H1 (cell line): ENCODE measurements at regions not wholly inside any gene's neighbourhood (a gene's known extent, or its start where the extent isn't known, plus 50 kb on each side); places are given as distances from the start of the nearest gene placed in this dataset.

Source experiments
- CTBP2 ChIP-seq: IDR thresholded peaks from 2 replicates; pipeline ENCODE4 v1.7.0; 2011; ENCODE audit warnings: borderline replicate concordance, mild to moderate bottlenecking, moderate library complexity, mixed read lengths, low read length; ENCODE audit not compliant: insufficient read depth, insufficient read length
- CTCF ChIP-seq, 3 experiments: IDR thresholded peaks; 1 replicate in 2 of 3; 2 replicates in 1 of 3; pipeline versions ENCODE4 v1.5.1 to v1.6.1; 2011; ENCODE audit warnings: low read length in 3 of 3, mild to moderate bottlenecking in 3 of 3, inconsistent platforms in 2 of 3, low read depth in 1 of 3, moderate library complexity in 1 of 3; ENCODE audit not compliant: insufficient read depth in 1 of 3; ENCODE audit errors: control extremely low read depth in 1 of 3
- EP300 ChIP-seq, 2 experiments: IDR thresholded peaks; 1 replicate in 1 of 2; 2 replicates in 1 of 2; pipeline ENCODE4 v1.6.1; 2011 to 2012; ENCODE audit warnings: low read depth in 2 of 2, low read length in 2 of 2, mild to moderate bottlenecking in 2 of 2, borderline replicate concordance in 1 of 2, inconsistent platforms in 1 of 2, moderate library complexity in 1 of 2
- EZH2 ChIP-seq: fragments of 200-600 bp; sonication (generic); IDR thresholded peaks from 2 replicates; pipeline ENCODE4 v1.7.1; 2012; ENCODE audit warnings: low read depth, mild to moderate bottlenecking, moderate library complexity, low read length, inconsistent platforms; ENCODE audit not compliant: severe bottlenecking
- HDAC2 ChIP-seq, 2 experiments: fragments of 300-600 bp in 1 of 2; sonication (generic) in 1 of 2; IDR thresholded peaks; 2 replicates each; pipeline ENCODE4 v1.6.1; 2011 to 2012; ENCODE audit warnings: low read depth in 2 of 2, low read length in 2 of 2, mild to moderate bottlenecking in 2 of 2, moderate library complexity in 2 of 2, borderline replicate concordance in 1 of 2, inconsistent platforms in 1 of 2
- HDAC6 ChIP-seq: IDR thresholded peaks from one replicate; pipeline ENCODE4 v1.7.1; 2012; ENCODE audit warnings: low read depth, mild to moderate bottlenecking, inconsistent platforms, low read length, moderate library complexity
- NANOG ChIP-seq: IDR thresholded peaks from 2 replicates; pipeline ENCODE4 v1.6.1; 2011; ENCODE audit warnings: low read length, low read depth, mild to moderate bottlenecking, inconsistent platforms; ENCODE audit not compliant: insufficient read depth, poor library complexity, severe bottlenecking
- POLR2A ChIP-seq, 2 experiments: IDR thresholded peaks; 1 replicate in 1 of 2; 2 replicates in 1 of 2; pipeline ENCODE4 v1.6.1; 2011; ENCODE audit warnings: low read depth in 2 of 2, low read length in 2 of 2, mild to moderate bottlenecking in 2 of 2; ENCODE audit errors: control extremely low read depth in 1 of 2
- POLR2AphosphoS5 ChIP-seq: IDR thresholded peaks from 2 replicates; pipeline ENCODE4 v1.6.1; 2011; ENCODE audit warnings: low read depth, low read length
- RAD21 ChIP-seq, 2 experiments: IDR thresholded peaks in 1 of 2; conservative IDR thresholded peaks in 1 of 2; 2 replicates each; pipeline ENCODE4 v1.6.1; 2011; ENCODE audit warnings: low read depth in 2 of 2, low read length in 2 of 2, improper control_type of control experiment in 1 of 2, inconsistent platforms in 1 of 2, mild to moderate bottlenecking in 1 of 2, moderate library complexity in 1 of 2
- SP1 ChIP-seq: IDR thresholded peaks from 2 replicates; pipeline ENCODE4 v1.6.1; 2011; ENCODE audit warnings: low read depth, low read length
- YY1 ChIP-seq: IDR thresholded peaks from 2 replicates; pipeline ENCODE4 v1.6.1; 2011; ENCODE audit warnings: low read depth, mild to moderate bottlenecking, low read length

GRCh38 chr2:52079602-52080001 is 1047.7 kb upstream of the NRXN1 start:
- no peak for TF ChIP-seq EZH2
- no peak for TF ChIP-seq CTCF (IDR thresholded peaks at IDR 0.05; ENCODE audit: control extremely low read depth in 1 of 3, insufficient read depth in 1 of 3, low read depth in 1 of 3, low read length in 3 of 3)
- no peak for TF ChIP-seq HDAC2 (IDR thresholded peaks at IDR 0.05; ENCODE audit: borderline replicate concordance in 1 of 2, low read depth in 2 of 2, low read length in 2 of 2)
- TF ChIP-seq EP300 (IDR thresholded peaks at IDR 0.05; ENCODE audit: borderline replicate concordance in 1 of 2, low read depth in 2 of 2, low read length in 2 of 2): no peak
- no peak for TF ChIP-seq RAD21 (IDR thresholded peaks at IDR 0.05 in 1 of 2, conservative IDR thresholded peaks at IDR 0.05 in 1 of 2; ENCODE audit: low read depth in 2 of 2, low read length in 2 of 2)
- TF ChIP-seq YY1: no peak
- no peak for TF ChIP-seq SP1
- no peak for TF ChIP-seq NANOG
- no peak for TF ChIP-seq POLR2A (IDR thresholded peaks at IDR 0.05; ENCODE audit: control extremely low read depth in 1 of 2, low read depth in 2 of 2, low read length in 2 of 2)
- TF ChIP-seq CTBP2: no peak
- TF ChIP-seq POLR2AphosphoS5: no peak
- TF ChIP-seq HDAC6: no peak
